Activated naive CD4-positive, alpha-beta T cell treated with anti-CD3 and anti-CD28 coated beads, Interleukin-2, amount 50 U/mL, for 72 hours (primary cell): ENCODE measurements at regions not wholly inside any gene's neighbourhood (a gene's known extent, or its start where the extent isn't known, plus 50 kb on each side); places are given as distances from the start of the nearest gene placed in this dataset.

Experiments used
- ATAC-seq, 2 donors: fragments of 150-1000 bp; cut with Tn5 transposase; 2 replicates each; pipeline ENCODE4 v1.10.0; 2021; ENCODE audit warnings: mild to moderate bottlenecking in 2 of 2, moderate library complexity in 2 of 2
- DNase-seq, 2 donors: peaks; one replicate each; pipeline ENCODE4 v3.0.0; 2021 to 2022; ENCODE audit warnings: low spot score in 2 of 2
- H3K27ac Mint-ChIP-seq, 2 donors: one replicate each; pipeline ENCODE4 v1.8.0; 2022; ENCODE audit warnings: mild to moderate bottlenecking in 2 of 2, mixed read lengths in 2 of 2
- H3K36me3 Mint-ChIP-seq, 2 donors: one replicate each; pipeline ENCODE4 v1.8.0; 2022; ENCODE audit warnings: mixed read lengths in 2 of 2
- H3K9me3 Mint-ChIP-seq, 2 donors: one replicate each; pipeline ENCODE4 v1.8.0; 2022; ENCODE audit warnings: mixed read lengths in 2 of 2

DNA sequence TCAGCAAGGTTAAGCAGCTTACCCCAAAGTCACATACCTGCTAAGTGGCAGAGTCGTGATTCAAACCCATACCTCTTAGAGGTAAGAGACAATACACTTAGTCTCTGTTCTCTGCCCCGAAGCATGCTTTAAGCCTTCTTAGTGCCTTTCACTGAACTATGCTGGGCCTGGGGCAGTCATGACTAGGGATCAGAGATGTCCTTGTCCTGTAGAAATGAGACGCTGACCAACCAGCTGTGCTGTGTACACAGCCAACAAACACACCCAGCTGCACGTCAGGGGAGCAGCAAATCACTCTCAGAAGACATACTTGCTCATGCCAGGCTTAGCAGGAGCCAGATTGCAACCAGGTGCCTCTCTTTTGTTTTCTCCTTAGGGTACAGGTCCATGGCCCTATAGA is 255.7 kb downstream of the BUD13 start:
- DNase-seq (no peak), ATAC-seq (no peak)
- Mint-ChIP-seq H3K9me3 (peaks cover 0 to 3% of the 10 kb centered on the region in 2 donors), H3K36me3 (no peaks in the 10 kb centered on the region), H3K27ac (no peak overlapping the region)

DNA sequence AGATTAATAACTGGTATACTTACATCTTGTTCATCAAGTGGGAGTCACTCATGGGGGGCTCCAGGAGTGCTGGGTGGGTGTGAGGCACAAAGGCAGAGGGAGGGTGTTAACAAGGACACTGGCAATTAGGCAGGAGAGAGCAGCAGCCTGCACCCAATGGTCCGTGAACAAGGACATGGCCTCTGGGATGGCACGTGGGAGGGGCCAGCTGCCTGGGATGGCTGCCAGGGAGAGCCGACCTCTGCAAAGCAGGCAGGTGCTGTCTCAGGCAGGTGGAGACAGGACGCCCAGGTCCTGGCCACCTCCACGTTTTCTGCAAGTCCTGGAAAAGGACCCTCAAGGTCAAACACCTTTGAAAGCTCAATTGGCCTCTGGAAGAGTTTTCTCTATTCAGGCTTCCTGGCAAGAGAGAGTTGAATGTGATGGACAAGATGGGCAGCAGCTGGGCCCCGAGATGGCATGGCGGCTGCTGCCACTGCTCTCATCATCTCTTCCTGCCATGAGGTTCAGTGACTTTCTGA is 257.1 kb downstream of the BUD13 start:
- Mint-ChIP-seq H3K36me3 (no peaks in the 10 kb centered on the region), H3K27ac (no peak overlapping the region), H3K9me3 (peaks cover 0 to 3% of the 10 kb centered on the region in 2 donors)
- DNase-seq: no peak
- no peak for ATAC-seq

DNA sequence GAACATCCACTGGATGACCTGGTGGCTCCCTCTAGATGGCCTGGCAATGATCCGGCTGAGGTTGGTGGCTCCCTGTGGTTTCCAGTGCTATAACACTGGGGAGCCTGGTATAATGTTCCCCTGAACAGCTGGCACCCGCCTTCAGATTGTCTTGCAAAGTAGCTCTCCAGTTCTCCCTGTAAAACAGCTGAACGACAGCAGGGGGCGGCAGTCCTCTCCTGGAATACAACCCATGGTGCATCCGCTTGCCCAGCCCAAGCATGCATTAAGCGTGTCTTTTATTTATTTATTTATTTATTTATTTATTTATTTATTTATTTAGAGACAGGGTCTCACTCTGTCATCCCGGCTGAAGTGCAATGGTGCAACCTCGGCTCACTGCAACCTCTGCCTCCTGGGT is 258.9 kb downstream of the BUD13 start:
- H3K9me3 Mint-ChIP-seq: no peaks in the 10 kb centered on the region
- DNase-seq (peak in 1 of 2 donors; percentile 41), ATAC-seq (no peak)
- H3K36me3 Mint-ChIP-seq: no peaks in the 10 kb centered on the region
- peak overlapping the region in 1 of 2 donors; percentile 72 for H3K27ac Mint-ChIP-seq

DNA sequence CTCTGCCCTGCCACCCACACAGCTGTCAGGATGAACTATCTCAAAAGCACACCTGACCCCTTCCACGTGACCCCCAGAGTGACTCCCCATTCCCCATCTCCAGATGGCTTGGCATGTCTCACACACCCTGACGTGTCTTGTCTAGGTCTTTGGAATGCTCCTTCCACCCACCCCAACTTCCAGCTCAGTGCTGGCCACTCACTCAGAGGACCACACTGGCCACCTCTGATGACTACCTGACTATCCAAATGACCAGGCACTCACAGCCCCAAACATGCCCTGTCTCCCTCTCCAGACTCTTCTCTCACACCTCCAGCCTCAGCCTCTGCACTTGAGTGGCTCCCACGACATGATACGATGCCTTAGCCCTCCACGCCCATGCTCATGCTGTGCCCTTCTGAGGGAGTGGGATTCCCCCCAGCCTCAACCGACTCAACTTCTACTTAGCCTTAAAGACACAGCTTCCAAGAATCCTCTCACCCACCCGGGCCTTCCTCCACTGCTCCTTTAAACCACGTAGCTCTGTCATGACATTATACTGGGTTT is 259.4 kb downstream of the BUD13 start:
- DNase-seq (no peak), ATAC-seq (no peak)
- Mint-ChIP-seq H3K36me3 (no peaks in the 10 kb centered on the region), H3K9me3 (no peaks in the 10 kb centered on the region), H3K27ac (no peak overlapping the region)

DNA sequence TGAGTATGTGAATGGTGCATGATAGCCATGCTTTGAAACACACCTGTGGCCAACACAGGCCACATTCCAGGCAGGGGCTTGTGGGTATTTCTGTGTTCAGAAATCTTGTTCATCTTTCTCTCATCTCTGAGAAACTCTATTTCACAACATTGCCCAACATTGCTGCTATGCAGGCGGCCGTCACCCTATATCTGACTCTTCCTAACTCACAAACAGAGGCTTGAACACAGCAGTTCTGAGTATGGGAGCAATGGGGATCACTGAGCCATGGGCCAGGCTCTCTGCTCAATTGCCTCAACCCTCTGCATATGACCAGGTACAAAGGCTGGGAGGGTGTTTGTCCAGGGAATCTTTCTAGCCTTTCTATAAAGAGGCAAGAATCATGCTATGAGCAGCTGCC is 259.9 kb downstream of the BUD13 start:
- no peaks in the 10 kb centered on the region for H3K36me3 Mint-ChIP-seq

DNA sequence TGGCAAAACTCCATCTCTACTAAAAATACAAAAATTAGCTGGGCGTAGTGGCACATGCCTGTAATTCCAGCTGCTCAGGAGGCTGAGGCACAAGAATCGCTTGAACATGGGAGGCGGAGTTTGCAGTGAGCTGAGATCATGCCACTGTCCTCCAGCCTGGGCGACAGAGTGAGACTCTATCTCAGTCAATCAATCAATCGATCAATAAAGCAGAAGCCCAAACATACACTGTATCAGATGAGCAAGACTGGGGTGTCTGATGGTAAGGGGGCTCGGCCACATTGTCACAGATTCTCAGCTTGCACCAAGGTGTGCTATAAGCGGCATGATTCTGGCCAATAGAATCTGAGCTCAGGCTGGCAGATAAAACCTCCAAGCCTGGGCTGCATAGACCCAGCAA is 261.1 kb downstream of the BUD13 start:
- DNase-seq (no peak), ATAC-seq (no peak)
- Mint-ChIP-seq H3K36me3 (no peaks in the 10 kb centered on the region), H3K27ac (no peak overlapping the region), H3K9me3 (no peaks in the 10 kb centered on the region)

More for the DNA sequence above, 259.9 kb downstream of the BUD13 start:
- DNase-seq (no peak), ATAC-seq (no peak)
- no peaks in the 10 kb centered on the region for H3K9me3 Mint-ChIP-seq
- no peak overlapping the region for H3K27ac Mint-ChIP-seq

DNA sequence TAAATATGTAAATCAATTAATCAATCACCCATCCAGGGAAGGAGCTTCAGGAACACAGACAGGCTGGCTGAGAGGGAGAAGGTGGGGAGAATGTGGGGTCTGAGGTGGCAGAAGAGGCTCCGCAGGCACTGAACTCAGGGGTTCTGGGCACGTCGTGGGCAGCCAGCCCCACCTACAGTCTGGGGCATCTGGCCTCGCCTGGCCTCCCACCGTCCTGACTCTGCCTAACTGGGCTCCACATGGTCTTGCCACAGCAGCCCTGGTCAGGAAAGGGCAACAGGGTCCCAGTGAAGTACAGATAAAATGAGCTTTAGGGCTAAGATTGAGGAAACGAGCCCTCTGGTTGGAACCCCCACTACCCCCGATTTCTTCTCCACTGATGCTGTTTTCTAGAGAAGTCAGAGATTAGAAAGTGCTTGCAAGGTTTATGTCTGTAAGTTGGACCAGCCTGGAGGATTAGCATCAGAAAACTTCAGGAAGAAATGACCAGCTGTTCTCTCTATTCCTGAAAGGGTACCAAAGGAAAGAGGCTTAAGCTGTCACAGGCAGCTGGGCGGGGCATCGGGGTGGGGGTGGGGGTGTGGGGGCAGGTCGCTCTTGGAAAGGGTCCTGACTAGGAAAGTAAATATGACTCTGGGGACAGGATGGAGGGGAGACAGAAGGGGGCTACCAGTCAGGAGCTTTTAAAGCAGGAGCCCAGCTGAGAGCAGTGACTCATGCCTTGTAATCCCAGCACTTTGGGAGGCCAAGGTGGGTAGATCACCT is 261.7 kb downstream of the BUD13 start:
- ATAC-seq (no peak), DNase-seq (no peak)
- Mint-ChIP-seq H3K27ac (no peak overlapping the region), H3K36me3 (no peaks in the 10 kb centered on the region), H3K9me3 (no peaks in the 10 kb centered on the region)

DNA sequence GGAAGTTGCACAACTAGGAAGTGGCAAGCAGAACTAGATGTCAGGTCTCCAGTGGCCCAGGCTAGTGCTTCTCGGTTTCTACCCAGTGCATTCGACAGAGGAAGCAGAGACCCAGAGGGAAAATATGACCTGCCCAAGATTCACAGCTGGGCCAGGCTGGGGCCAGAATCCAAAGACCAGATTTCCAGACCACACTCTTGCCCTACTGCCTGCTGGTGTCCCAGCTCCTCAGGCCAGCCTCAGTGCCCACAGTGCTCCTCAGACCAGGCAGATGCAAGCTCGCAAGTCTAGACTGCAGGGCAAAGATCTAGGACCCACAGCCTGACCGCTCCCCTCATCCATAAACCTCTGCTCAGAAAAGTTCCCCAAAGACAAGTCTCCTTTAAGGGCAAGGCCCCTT is 262.6 kb downstream of the BUD13 start:
- Mint-ChIP-seq H3K27ac (no peak overlapping the region), H3K9me3 (no peaks in the 10 kb centered on the region), H3K36me3 (no peaks in the 10 kb centered on the region)
- DNase-seq (no peak), ATAC-seq (no peak)

DNA sequence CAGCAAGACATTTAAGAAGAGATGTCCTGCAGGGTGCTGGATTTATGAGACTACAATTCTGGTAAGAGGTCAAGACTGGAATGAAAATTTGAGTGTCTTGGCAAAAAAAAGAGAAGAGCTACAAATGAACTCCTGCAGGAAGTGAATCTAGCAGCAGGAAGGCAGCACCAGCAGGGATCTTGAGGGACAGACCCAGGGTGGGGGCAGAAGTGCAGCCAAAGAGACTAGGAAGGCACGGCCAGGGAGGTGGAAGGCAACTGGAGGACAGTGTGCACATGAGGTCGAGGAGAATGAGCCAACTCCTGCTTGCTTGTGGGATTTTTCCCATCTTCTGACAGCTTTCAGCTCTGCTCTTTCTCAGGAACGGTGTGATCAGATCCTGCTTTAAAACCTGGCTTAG is 263.2 kb downstream of the BUD13 start:
- DNase-seq: no peak
- H3K36me3 Mint-ChIP-seq: no peaks in the 10 kb centered on the region
- no peaks in the 10 kb centered on the region for H3K9me3 Mint-ChIP-seq

DNA sequence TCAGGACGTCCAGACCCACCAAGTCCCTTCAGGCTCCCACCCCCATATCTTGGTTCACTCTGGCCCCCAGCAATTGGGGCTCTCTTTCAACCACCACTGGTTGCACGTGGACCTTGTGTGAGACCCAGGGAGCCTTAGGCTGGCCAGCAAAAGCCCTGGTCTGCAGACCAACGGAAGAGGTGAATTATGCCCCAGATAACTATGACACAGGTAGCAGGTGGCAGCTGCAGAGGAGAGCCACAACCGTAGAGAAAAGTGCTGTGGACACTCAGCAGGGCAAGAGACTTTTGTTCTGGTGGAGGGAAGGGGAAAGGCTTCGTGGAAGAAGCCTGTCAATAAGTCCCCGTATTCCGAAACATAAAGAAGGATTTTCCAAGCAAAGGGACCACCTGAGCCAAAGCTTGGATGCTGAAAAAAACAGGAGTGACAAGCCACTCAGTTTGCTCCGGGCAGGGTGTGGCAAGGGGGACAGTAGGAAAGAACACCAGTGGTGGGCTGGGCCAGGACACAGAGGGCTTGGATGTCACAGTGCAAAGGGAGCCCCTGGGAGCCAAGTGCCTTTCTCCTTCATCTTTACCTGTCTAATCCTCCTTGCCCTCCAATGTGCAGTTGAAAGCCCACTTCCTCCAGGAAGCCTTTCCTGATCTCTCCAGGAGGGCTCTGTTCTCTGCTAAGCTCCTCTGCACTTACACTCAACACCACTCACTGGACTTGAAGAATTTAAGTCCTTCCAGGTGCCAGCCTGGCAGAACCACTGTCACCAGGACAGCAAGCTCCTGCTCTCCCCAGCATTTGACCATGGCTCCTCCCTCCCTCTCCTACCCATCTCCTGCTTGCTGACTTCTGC is 264.7 kb downstream of the BUD13 start:
- H3K9me3 Mint-ChIP-seq: no peaks in the 10 kb centered on the region
- no peak for DNase-seq
- H3K27ac Mint-ChIP-seq: peak overlapping the region in 1 of 2 donors; percentile 31
- ATAC-seq: no peak
- H3K36me3 Mint-ChIP-seq: no peaks in the 10 kb centered on the region

More for the DNA sequence above, 263.2 kb downstream of the BUD13 start:
- no peak overlapping the region for H3K27ac Mint-ChIP-seq
- no peak for ATAC-seq

DNA sequence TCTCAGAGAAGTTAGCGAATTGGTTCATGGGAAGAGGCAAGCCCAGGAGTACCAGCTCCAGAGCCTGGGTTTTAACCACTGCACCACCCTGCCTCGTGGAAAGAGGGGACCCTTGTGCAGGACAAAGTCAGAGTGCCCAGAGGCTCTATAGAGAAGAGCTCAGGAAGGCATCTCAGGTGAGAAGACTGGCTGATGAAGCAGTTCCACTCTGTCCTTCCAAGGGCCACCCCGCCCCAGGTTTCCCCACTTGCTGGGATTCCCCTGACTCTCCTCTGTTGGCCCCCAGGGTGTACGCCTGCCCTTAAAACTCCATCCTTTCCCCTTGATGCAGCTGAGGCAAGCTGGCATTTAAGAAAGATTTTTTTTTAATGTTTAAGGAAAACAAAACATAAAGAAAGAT is 265.8 kb downstream of the BUD13 start:
- Mint-ChIP-seq H3K9me3 (no peaks in the 10 kb centered on the region), H3K36me3 (peaks cover 0 to 2% of the 10 kb centered on the region in 2 donors), H3K27ac (no peak overlapping the region)
- no peak for ATAC-seq
- DNase-seq: no peak

DNA sequence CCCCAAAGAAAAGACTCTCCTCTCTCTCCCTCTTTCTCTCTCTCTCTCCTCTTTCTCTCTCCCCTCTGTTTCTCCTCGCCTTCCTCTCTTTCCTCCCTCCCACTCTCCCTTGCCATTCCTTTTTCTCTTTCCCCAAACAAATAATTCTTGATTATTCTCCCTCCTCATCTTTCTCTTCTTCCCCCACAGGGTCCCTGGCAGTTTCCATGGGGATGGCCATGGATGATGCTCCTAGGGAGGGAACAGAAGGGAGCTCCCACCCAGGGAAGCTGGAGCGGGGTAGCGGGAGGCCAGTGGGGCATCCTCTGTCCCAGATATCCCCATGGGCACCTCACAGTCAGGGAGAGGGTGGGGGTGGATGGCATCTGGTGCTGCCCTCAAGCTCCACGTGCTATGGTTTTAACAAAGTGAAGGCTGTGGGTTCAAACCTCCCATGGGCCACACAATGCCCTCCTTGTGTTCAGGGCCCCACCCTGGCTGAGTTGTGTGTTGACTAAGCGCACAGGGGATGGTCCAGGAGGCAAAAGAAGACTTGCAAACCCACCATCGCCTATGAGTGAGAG is 266.4 kb downstream of the BUD13 start:
- Mint-ChIP-seq H3K9me3 (no peaks in the 10 kb centered on the region), H3K27ac (no peak overlapping the region), H3K36me3 (peaks cover 0 to 6% of the 10 kb centered on the region in 2 donors)
- no peak for DNase-seq
- ATAC-seq: no peak

DNA sequence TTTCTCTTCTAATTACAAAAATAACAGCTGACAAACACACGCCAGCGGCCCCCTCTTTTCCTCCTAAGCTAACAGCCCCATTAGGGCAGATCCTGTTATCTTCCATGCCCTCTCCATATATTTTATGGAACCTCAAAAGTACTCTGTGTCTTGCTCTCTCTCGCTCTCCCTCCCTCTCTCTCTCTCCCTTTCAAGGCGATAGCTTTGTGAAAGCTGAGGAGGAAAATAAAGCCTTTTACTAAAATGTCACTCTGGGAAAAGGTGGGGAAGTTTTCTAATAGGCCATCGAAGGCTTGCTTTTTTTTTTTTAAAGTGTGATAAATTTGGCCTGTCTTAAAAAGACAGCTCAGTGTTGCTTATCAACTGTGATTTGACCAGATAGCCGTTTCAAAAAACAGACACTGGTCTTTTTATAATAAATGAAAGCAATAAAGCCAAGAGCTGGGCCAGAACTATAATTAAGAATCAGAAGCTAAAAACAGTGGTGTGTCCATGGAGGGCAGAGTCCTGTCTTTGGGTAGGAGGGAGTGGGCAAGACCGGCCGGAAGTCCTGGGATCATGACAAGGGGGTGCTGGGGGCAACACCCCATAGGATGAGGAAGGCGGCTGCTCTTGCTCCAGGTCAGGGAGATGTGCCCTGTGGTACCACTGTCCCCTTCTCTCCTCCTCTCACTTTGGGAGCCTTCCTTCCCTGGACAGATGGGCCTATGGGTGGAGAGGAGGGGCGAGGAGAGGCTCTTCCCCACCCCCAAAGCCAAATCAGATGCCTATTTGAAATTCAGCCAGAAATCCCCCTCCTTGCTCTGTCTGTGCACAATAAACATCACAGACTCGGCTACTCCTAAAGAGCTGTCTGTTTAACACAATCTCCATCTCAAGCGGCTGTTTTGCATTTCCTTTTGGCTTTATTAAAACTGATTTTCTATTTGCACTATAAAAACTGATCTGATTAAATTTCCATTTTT is 267.2 kb downstream of the BUD13 start:
- Mint-ChIP-seq H3K36me3 (peaks cover 0 to 6% of the 10 kb centered on the region in 2 donors), H3K27ac (no peak overlapping the region), H3K9me3 (no peaks in the 10 kb centered on the region)
- DNase-seq (no peak), ATAC-seq (no peak)

DNA sequence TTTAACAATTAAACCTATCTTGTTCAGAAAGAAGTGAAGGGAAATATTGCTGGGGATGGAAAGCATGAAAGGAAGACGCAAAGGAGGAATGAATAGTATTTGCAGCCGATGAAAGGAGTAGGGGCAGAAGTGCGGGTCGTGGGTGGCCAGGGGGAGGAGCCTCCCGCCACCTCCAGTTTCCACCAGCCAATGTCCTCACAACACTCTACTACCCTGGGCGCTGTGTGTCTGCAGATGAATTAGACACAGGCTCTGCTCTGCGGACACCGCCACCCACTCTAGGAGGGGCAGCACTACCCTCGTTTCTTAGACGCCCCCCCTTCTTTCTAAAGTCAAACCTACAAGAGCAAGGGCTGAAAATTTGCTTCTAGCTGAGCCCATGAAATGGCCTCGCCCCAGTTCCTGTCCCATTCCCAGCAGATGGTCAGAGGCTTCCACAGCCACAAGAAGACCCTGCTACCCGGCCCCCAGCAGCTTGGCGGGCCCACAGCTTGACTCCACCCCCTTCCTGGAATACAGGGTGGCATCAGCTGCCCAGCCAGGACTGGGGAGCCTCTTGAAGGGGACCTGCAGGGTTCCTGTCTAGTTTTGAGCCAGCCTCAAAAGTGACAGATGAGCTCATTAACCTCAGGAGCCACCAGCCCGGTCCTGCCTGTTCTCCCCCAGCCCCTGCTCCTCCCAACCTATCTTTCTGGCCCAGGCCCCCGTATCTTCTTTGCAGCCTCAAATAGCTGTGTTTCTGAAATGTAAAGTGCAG is 268.1 kb downstream of the BUD13 start:
- DNase-seq (no peak), ATAC-seq (no peak)
- peaks cover 0 to 6% of the 10 kb centered on the region in 2 donors for H3K36me3 Mint-ChIP-seq
- no peak overlapping the region for H3K27ac Mint-ChIP-seq
- no peaks in the 10 kb centered on the region for H3K9me3 Mint-ChIP-seq
